Suprapubic skin (tissue), 4 donors: ENCODE measurements at regions not wholly inside any gene's neighbourhood (a gene's known extent, or its start where the extent isn't known, plus 50 kb on each side); places are given as distances from the start of the nearest gene placed in this dataset.

Experiments used
- DNase-seq, 2 donors: peaks; one replicate each; pipeline ENCODE4 v3.0.0-alpha.2; 2019; ENCODE audit warnings: low spot score in 2 of 2
- H3K27ac ChIP-seq: fragments of 200-600 bp; sonication (generic); one replicate; pipeline ENCODE4 v1.5.1; 2019
- H3K27me3 ChIP-seq: fragments of 200-600 bp; sonication (generic); one replicate; pipeline ENCODE4 v1.5.1; 2019
- H3K36me3 ChIP-seq: fragments of 200-600 bp; sonication (generic); one replicate; pipeline ENCODE4 v1.5.1; 2019
- H3K4me1 ChIP-seq: fragments of 200-600 bp; sonication (generic); one replicate; pipeline ENCODE4 v1.5.1; 2019
- H3K4me3 ChIP-seq: fragments of 200-600 bp; sonication (generic); one replicate; pipeline ENCODE4 v1.5.1; 2019; ENCODE audit warnings: mild to moderate bottlenecking
- H3K9me3 ChIP-seq: fragments of 200-600 bp; sonication (generic); one replicate; pipeline ENCODE4 v1.5.1; 2019
- CTCF ChIP-seq, 2 donors: fragments of 200-600 bp in 1 of 2; fragments of 450-650 bp in 1 of 2; sonication (generic) in 1 of 2; IDR thresholded peaks; one replicate each; pipeline ENCODE4 v1.5.1; 2016 to 2019; ENCODE audit warnings: antibody characterized with exemption in 2 of 2, mild to moderate bottlenecking in 1 of 2, moderate library complexity in 1 of 2
- EP300 ChIP-seq: sonication (generic); formaldehyde crosslinking; IDR thresholded peaks from one replicate; pipeline ENCODE4 v1.6.1; 2017; ENCODE audit warnings: antibody characterized with exemption
- POLR2A ChIP-seq, 2 donors: fragments of 450-650 bp; IDR thresholded peaks; one replicate each; pipeline ENCODE4 v1.6.1; 2017; ENCODE audit warnings: antibody characterized with exemption in 2 of 2, mild to moderate bottlenecking in 2 of 2, moderate library complexity in 2 of 2
- POLR2AphosphoS5 ChIP-seq, 3 donors: sonication (generic); formaldehyde crosslinking; IDR thresholded peaks; one replicate each; pipeline ENCODE4 v1.6.1; 2017; ENCODE audit warnings: antibody characterized with exemption in 3 of 3
- WGBS: methylation state at CpG from one replicate; pipeline ENCODE4 v1.1.5; 2018; 5-methylcytosine and 5-hydroxymethylcytosine counted together

GRCh38 chr9:107422189-107423185 lies 67.1 kb downstream of the KLF4 start:
- no peak overlapping the region for H3K4me3 ChIP-seq
- H3K9me3 ChIP-seq: no peaks in the 10 kb centered on the region
- H3K4me1 ChIP-seq: peaks cover 42% of the 10 kb centered on the region
- H3K27ac ChIP-seq: peak overlapping the region; percentile 59
- TF ChIP-seq CTCF (IDR thresholded peaks at IDR 0.05): peak; percentile 37 to 63
- no peak for TF ChIP-seq EP300
- TF ChIP-seq POLR2AphosphoS5 (IDR thresholded peaks at IDR 0.05): peak in 2 of 3 donors; percentile 3 to 26
- no peak for TF ChIP-seq POLR2A (IDR thresholded peaks at IDR 0.05)
- WGBS: 26% methylated on average over 6 of the region's 9 CpGs
- DNase-seq: peak; percentile 86 to 88
- no peaks in the 10 kb centered on the region for H3K27me3 ChIP-seq
- H3K36me3 ChIP-seq: no peaks in the 10 kb centered on the region

- Histone ChIP-seq H3K27ac (no peak overlapping the region), H3K4me3 (no peak overlapping the region), H3K4me1 (peaks cover 5% of the 10 kb centered on the region), H3K36me3 (no peaks in the 10 kb centered on the region), H3K27me3 (no peaks in the 10 kb centered on the region), H3K9me3 (no peaks in the 10 kb centered on the region)
- DNase-seq: no peak
- no peak for TF ChIP-seq EP300
- TF ChIP-seq POLR2AphosphoS5 (IDR thresholded peaks at IDR 0.05): no peak
- no peak for TF ChIP-seq CTCF (IDR thresholded peaks at IDR 0.05)
- no peak for TF ChIP-seq POLR2A (IDR thresholded peaks at IDR 0.05)
- 73% methylated on average over 3 of the region's 3 CpGs for WGBS
These were observed 79.1 kb downstream of the KLF4 start for GRCh38 chr9:107410420-107410819.

GRCh38 chr9:107409581-107410389 lies 79.8 kb downstream of the KLF4 start:
- peaks cover 5% of the 10 kb centered on the region for H3K4me1 ChIP-seq
- no peak for DNase-seq
- H3K9me3 ChIP-seq: no peaks in the 10 kb centered on the region
- TF ChIP-seq EP300: no peak
- no peak for TF ChIP-seq CTCF (IDR thresholded peaks at IDR 0.05)
- TF ChIP-seq POLR2AphosphoS5 (IDR thresholded peaks at IDR 0.05): no peak
- TF ChIP-seq POLR2A (IDR thresholded peaks at IDR 0.05): no peak
- H3K27me3 ChIP-seq: no peaks in the 10 kb centered on the region
- 61% methylated on average over 12 of the region's 13 CpGs for WGBS
- H3K4me3 ChIP-seq: no peak overlapping the region
- no peak overlapping the region for H3K27ac ChIP-seq
- no peaks in the 10 kb centered on the region for H3K36me3 ChIP-seq

GRCh38 chr9:107407675-107408074 lies 81.9 kb downstream of the KLF4 start:
- TF ChIP-seq CTCF (IDR thresholded peaks at IDR 0.05) (no peak), POLR2AphosphoS5 (IDR thresholded peaks at IDR 0.05) (no peak), POLR2A (IDR thresholded peaks at IDR 0.05) (no peak), EP300 (no peak)
- Histone ChIP-seq H3K9me3 (no peaks in the 10 kb centered on the region), H3K27ac (no peak overlapping the region), H3K4me1 (peaks cover 5% of the 10 kb centered on the region), H3K27me3 (no peaks in the 10 kb centered on the region), H3K4me3 (no peak overlapping the region), H3K36me3 (no peaks in the 10 kb centered on the region)
- no peak for DNase-seq
- WGBS: 67% methylated on average over 2 of the region's 2 CpGs

- no peak overlapping the region for H3K27ac ChIP-seq
- no peaks in the 10 kb centered on the region for H3K36me3 ChIP-seq
- WGBS: 84% methylated on average over 6 of the region's 6 CpGs
- H3K9me3 ChIP-seq: no peaks in the 10 kb centered on the region
- H3K4me3 ChIP-seq: no peak overlapping the region
- peaks cover 5% of the 10 kb centered on the region for H3K4me1 ChIP-seq
- no peak for TF ChIP-seq POLR2AphosphoS5 (IDR thresholded peaks at IDR 0.05)
- no peak for TF ChIP-seq CTCF (IDR thresholded peaks at IDR 0.05)
- TF ChIP-seq POLR2A (IDR thresholded peaks at IDR 0.05): no peak
- TF ChIP-seq EP300: no peak
- no peaks in the 10 kb centered on the region for H3K27me3 ChIP-seq
- no peak for DNase-seq
These were observed 84.1 kb downstream of the KLF4 start for GRCh38 chr9:107405511-107405910.
